ENCODE measurements at regions not wholly inside any gene's neighbourhood (a gene's known extent, or its start where the extent isn't known, plus 50 kb on each side); places are given as distances from the start of the nearest gene placed in this dataset.

- TF ChIP-seq, protein P1, sequence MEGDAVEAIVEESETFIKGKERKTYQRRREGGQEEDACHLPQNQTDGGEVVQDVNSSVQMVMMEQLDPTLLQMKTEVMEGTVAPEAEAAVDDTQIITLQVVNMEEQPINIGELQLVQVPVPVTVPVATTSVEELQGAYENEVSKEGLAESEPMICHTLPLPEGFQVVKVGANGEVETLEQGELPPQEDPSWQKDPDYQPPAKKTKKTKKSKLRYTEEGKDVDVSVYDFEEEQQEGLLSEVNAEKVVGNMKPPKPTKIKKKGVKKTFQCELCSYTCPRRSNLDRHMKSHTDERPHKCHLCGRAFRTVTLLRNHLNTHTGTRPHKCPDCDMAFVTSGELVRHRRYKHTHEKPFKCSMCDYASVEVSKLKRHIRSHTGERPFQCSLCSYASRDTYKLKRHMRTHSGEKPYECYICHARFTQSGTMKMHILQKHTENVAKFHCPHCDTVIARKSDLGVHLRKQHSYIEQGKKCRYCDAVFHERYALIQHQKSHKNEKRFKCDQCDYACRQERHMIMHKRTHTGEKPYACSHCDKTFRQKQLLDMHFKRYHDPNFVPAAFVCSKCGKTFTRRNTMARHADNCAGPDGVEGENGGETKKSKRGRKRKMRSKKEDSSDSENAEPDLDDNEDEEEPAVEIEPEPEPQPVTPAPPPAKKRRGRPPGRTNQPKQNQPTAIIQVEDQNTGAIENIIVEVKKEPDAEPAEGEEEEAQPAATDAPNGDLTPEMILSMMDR (IDR thresholded peaks at IDR 0.05; ENCODE audit: low read depth, low read length, missing input control): no peak
- TF ChIP-seq, protein P2, sequence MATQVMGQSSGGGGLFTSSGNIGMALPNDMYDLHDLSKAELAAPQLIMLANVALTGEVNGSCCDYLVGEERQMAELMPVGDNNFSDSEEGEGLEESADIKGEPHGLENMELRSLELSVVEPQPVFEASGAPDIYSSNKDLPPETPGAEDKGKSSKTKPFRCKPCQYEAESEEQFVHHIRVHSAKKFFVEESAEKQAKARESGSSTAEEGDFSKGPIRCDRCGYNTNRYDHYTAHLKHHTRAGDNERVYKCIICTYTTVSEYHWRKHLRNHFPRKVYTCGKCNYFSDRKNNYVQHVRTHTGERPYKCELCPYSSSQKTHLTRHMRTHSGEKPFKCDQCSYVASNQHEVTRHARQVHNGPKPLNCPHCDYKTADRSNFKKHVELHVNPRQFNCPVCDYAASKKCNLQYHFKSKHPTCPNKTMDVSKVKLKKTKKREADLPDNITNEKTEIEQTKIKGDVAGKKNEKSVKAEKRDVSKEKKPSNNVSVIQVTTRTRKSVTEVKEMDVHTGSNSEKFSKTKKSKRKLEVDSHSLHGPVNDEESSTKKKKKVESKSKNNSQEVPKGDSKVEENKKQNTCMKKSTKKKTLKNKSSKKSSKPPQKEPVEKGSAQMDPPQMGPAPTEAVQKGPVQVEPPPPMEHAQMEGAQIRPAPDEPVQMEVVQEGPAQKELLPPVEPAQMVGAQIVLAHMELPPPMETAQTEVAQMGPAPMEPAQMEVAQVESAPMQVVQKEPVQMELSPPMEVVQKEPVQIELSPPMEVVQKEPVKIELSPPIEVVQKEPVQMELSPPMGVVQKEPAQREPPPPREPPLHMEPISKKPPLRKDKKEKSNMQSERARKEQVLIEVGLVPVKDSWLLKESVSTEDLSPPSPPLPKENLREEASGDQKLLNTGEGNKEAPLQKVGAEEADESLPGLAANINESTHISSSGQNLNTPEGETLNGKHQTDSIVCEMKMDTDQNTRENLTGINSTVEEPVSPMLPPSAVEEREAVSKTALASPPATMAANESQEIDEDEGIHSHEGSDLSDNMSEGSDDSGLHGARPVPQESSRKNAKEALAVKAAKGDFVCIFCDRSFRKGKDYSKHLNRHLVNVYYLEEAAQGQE (IDR thresholded peaks at IDR 0.05): no peak
- TF ChIP-seq JUND (IDR thresholded peaks at IDR 0.05) (no peak), RAD21 (IDR thresholded peaks at IDR 0.05) (no peak)
These were observed 244.7 kb downstream of the RRAGC start for GRCh38 chr1:38614861-38615260.

All from liver (tissue), 3 donors.